GM23248 (cell line): ENCODE measurements at regions not wholly inside any gene's neighbourhood (a gene's known extent, or its start where the extent isn't known, plus 50 kb on each side); places are given as distances from the start of the nearest gene placed in this dataset.

Experiments
- EZH2 ChIP-seq: fragments of 200-600 bp; sonication (generic); IDR thresholded peaks from 2 replicates; pipeline ENCODE4 v1.6.1; 2018; ENCODE audit warnings: antibody characterized with exemption, mild to moderate bottlenecking; ENCODE audit not compliant: insufficient read depth, poor library complexity, severe bottlenecking
- EZH2phosphoT487 ChIP-seq: fragments of 200-600 bp; sonication (generic); IDR thresholded peaks from 2 replicates; pipeline ENCODE4 v1.6.1; 2018; ENCODE audit warnings: antibody characterized with exemption, moderate library complexity, mild to moderate bottlenecking, low read depth; ENCODE audit not compliant: insufficient read depth

- TF ChIP-seq EZH2 = no peak
- no peak for TF ChIP-seq EZH2phosphoT487
These were observed 296.8 kb upstream of the ZP4 start for GRCh38 chr1:238187575-238187949.
